ENCODE measurements at regions not wholly inside any gene's neighbourhood (a gene's known extent, or its start where the extent isn't known, plus 50 kb on each side); places are given as distances from the start of the nearest gene placed in this dataset.

- TF ChIP-seq POLR2A (IDR thresholded peaks at IDR 0.05) (no peak), CTCF (IDR thresholded peaks at IDR 0.05) (no peak)
Measured at GRCh38 chr7:25949736-25950487, 202.1 kb upstream of the NFE2L3 start.
